SK-N-SH (cell line): ENCODE measurements at regions not wholly inside any gene's neighbourhood (a gene's known extent, or its start where the extent isn't known, plus 50 kb on each side); places are given as distances from the start of the nearest gene placed in this dataset.

ENCODE experiments used
- EP300 ChIP-seq, 2 experiments: IDR thresholded peaks; 2 replicates each; pipeline versions ENCODE4 v1.4.0 to v1.6.1; 2012; ENCODE audit warnings: borderline replicate concordance in 1 of 2, low read depth in 1 of 2, low read length in 1 of 2
- EZH2phosphoT487 ChIP-seq: fragments of 200-600 bp; sonication (generic); IDR thresholded peaks from 2 replicates; pipeline ENCODE4 v1.6.1; 2017; ENCODE audit warnings: low read depth, mixed run types, mild to moderate bottlenecking, antibody characterized with exemption, moderate library complexity, borderline replicate concordance
- RAD21 ChIP-seq: IDR thresholded peaks from 2 replicates; pipeline ENCODE4 v1.6.1; 2012; ENCODE audit warnings: mild to moderate bottlenecking, low read length
- RCOR1 ChIP-seq: fragments of 150-350 bp; IDR thresholded peaks from 2 replicates; pipeline ENCODE4 v1.6.1; 2017; ENCODE audit warnings: antibody characterized with exemption, low read length
- RFX5 ChIP-seq: IDR thresholded peaks from 2 replicates; pipeline ENCODE4 v1.6.1; 2012; ENCODE audit warnings: mild to moderate bottlenecking, improper control_type of control experiment, low read length
- SMC3 ChIP-seq: IDR thresholded peaks from 2 replicates; pipeline ENCODE4 v1.6.1; 2012; ENCODE audit warnings: low read depth, low read length, improper control_type of control experiment
- YY1 ChIP-seq: IDR thresholded peaks from 2 replicates; pipeline ENCODE4 v1.4.0; 2012; ENCODE audit warnings: low read depth, mild to moderate bottlenecking
- TF ChIP-seq, protein P1 (sequence below): fragments of 200-600 bp; sonication (generic); IDR thresholded peaks from 2 replicates; pipeline ENCODE4 v1.6.1; 2017; ENCODE audit warnings: antibody characterized with exemption, mild to moderate bottlenecking, moderate library complexity
- TF ChIP-seq, protein P2 (sequence below): fragments of 150-350 bp; IDR thresholded peaks from 2 replicates; pipeline ENCODE4 v1.6.1; 2017; ENCODE audit warnings: antibody characterized with exemption, low read length, low read depth, borderline replicate concordance
- TF ChIP-seq, protein P3 (sequence below): IDR thresholded peaks from 2 replicates; pipeline ENCODE4; 2012

DNA sequence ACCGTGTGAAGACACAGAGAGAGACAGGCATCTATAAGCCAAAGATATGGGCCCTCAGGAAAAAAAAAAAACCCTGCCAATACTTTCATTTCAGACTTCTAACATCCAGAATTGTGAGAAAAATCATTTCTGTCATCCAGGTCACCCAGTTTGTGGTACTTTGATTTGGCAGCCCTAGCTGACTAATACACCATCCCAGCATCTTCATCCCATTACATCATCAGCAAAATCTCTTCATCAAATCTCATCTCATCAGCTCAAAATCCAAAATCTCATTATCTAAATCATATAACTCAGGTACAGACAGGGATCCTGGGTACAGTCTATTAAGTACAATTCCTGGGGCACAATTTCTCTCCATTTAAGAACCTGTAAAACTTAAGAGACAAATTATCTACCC is 51.9 kb upstream of the GJA8 start:
- TF ChIP-seq YY1 (no peak), RAD21 (no peak), RCOR1 (no peak), SMC3 (no peak), RFX5 (no peak), EZH2phosphoT487 (no peak), EP300 (IDR thresholded peaks at IDR 0.05; ENCODE audit: borderline replicate concordance in 1 of 2, low read depth in 1 of 2, low read length in 1 of 2) (no peak)
- TF ChIP-seq, protein P1, sequence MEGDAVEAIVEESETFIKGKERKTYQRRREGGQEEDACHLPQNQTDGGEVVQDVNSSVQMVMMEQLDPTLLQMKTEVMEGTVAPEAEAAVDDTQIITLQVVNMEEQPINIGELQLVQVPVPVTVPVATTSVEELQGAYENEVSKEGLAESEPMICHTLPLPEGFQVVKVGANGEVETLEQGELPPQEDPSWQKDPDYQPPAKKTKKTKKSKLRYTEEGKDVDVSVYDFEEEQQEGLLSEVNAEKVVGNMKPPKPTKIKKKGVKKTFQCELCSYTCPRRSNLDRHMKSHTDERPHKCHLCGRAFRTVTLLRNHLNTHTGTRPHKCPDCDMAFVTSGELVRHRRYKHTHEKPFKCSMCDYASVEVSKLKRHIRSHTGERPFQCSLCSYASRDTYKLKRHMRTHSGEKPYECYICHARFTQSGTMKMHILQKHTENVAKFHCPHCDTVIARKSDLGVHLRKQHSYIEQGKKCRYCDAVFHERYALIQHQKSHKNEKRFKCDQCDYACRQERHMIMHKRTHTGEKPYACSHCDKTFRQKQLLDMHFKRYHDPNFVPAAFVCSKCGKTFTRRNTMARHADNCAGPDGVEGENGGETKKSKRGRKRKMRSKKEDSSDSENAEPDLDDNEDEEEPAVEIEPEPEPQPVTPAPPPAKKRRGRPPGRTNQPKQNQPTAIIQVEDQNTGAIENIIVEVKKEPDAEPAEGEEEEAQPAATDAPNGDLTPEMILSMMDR: no peak
- TF ChIP-seq, protein P2, sequence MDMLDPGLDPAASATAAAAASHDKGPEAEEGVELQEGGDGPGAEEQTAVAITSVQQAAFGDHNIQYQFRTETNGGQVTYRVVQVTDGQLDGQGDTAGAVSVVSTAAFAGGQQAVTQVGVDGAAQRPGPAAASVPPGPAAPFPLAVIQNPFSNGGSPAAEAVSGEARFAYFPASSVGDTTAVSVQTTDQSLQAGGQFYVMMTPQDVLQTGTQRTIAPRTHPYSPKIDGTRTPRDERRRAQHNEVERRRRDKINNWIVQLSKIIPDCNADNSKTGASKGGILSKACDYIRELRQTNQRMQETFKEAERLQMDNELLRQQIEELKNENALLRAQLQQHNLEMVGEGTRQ: no peak
- TF ChIP-seq, protein P3, sequence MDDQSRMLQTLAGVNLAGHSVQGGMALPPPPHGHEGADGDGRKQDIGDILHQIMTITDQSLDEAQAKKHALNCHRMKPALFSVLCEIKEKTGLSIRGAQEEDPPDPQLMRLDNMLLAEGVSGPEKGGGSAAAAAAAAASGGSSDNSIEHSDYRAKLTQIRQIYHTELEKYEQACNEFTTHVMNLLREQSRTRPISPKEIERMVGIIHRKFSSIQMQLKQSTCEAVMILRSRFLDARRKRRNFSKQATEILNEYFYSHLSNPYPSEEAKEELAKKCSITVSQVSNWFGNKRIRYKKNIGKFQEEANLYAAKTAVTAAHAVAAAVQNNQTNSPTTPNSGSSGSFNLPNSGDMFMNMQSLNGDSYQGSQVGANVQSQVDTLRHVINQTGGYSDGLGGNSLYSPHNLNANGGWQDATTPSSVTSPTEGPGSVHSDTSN: no peak
